Brain microvascular endothelial cell (primary cell): ENCODE measurements at regions not wholly inside any gene's neighbourhood (a gene's known extent, or its start where the extent isn't known, plus 50 kb on each side); places are given as distances from the start of the nearest gene placed in this dataset.

Experiments
- DNase-seq: peaks from one replicate; pipeline ENCODE4 v3.0.0-alpha.2; 2020
- H3K27ac ChIP-seq: fragments of 250-450 bp; sonication (Bioruptor Pico); 2 replicates; pipeline ENCODE4 v1.5.1; 2020; ENCODE audit warnings: mild to moderate bottlenecking, moderate library complexity
- H3K27me3 ChIP-seq: fragments of 250-450 bp; sonication (Bioruptor Pico); replicated peaks from 2 replicates; pipeline ENCODE4 v1.5.1; 2020; ENCODE audit warnings: mild to moderate bottlenecking
- H3K36me3 ChIP-seq: fragments of 250-450 bp; sonication (Bioruptor Pico); replicated peaks from 2 replicates; pipeline ENCODE4 v1.5.1; 2020; ENCODE audit warnings: mild to moderate bottlenecking
- H3K4me3 ChIP-seq: 2 replicates; pipeline ENCODE4 v1.5.1; 2011; ENCODE audit warnings: low read depth, mild to moderate bottlenecking, control low read depth, low read length, moderate library complexity
- in situ Hi-C: cut with HindIII; loops from 2 replicates; pipeline ENCODE4 v1.10.0; 2017; ENCODE audit warnings: low sequenced_read_pairs, low pct_ligation_motif_present
- TF ChIP-seq, protein P1 (sequence below): IDR thresholded peaks from 2 replicates; pipeline ENCODE4 v1.5.1; 2011; ENCODE audit warnings: low read depth, mild to moderate bottlenecking, moderate library complexity, low read length, control low read depth, inconsistent platforms; ENCODE audit errors: missing control alignments

DNA sequence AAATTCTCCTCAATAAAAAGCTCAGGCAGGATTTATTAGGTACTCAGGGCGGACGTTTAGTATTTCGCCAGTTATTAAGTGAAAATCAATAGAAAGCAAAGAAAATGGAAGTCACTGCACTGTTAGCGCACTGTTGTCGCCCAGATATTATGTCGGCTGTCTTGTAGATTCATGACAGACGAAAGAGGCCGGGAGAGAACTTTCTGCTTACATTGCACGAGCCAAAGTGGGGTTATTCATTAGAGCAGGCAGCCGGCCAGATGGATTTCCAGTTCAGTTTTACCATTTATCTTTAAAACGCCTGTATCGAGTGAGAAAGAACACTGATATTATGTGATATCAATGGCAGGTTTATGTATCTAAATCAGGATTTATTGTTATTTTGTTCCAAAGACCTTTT, 866.0 kb upstream of the NR2F2 start:
- in situ Hi-C loops, result no loop called here
- TF ChIP-seq, protein P1, sequence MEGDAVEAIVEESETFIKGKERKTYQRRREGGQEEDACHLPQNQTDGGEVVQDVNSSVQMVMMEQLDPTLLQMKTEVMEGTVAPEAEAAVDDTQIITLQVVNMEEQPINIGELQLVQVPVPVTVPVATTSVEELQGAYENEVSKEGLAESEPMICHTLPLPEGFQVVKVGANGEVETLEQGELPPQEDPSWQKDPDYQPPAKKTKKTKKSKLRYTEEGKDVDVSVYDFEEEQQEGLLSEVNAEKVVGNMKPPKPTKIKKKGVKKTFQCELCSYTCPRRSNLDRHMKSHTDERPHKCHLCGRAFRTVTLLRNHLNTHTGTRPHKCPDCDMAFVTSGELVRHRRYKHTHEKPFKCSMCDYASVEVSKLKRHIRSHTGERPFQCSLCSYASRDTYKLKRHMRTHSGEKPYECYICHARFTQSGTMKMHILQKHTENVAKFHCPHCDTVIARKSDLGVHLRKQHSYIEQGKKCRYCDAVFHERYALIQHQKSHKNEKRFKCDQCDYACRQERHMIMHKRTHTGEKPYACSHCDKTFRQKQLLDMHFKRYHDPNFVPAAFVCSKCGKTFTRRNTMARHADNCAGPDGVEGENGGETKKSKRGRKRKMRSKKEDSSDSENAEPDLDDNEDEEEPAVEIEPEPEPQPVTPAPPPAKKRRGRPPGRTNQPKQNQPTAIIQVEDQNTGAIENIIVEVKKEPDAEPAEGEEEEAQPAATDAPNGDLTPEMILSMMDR, result no peak
- Histone ChIP-seq H3K27ac (no peak overlapping the region), H3K36me3 (no peaks in the 10 kb centered on the region), H3K27me3 (no peaks in the 10 kb centered on the region), H3K4me3 (no peak overlapping the region)
- no peak for DNase-seq

DNA sequence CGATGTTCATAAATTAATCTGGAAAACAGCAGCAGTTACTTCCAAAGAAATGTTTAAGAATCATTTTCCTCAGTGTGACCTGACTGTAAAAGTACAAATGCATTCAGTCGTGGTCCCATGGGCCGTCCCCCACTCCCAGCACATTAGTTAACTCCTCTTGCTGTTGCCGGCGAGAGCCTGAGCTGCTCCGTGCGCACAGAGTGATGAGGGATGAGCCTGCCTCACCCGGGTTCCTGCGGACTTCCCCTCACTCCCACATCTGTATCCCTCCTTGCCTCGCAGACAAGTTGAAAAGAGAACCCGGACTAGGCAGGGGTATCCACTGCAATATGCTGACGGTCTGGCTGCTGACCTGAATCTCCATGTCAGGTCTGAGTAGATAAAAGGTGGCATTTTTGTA, 861.7 kb upstream of the NR2F2 start:
- no peaks in the 10 kb centered on the region for H3K36me3 ChIP-seq
- H3K4me3 ChIP-seq, result no peak overlapping the region
- no peaks in the 10 kb centered on the region for H3K27me3 ChIP-seq
- in situ Hi-C loops, result no loop called here
- no peak for DNase-seq
- no peak overlapping the region for H3K27ac ChIP-seq
- TF ChIP-seq, protein P1, result no peak

DNA sequence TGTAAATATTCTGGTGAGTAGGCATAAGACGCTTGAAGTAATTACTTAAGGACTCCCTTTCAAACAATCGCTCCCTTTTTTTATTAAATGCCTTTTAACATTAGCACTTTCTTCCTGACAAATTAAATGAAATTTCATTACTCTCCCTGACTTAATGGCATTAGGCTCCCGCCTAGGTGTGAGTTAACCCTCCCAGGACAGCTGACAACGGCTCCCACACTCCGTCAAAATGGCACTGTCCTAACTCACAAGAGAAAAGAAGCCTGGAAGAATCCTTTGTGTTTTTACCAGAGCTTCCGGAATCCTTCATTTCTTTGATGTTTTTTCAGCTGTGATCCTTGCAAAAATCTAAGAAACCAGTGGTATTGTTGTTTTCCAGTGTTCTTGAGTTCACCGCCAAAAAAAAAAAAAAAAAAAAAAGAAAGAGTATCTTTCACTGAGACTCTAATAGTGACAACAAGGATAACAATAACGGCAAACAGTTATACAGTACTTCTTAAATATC, 861.0 kb upstream of the NR2F2 start:
- Histone ChIP-seq H3K4me3 (no peak overlapping the region), H3K27me3 (no peaks in the 10 kb centered on the region), H3K27ac (no peak overlapping the region), H3K36me3 (no peaks in the 10 kb centered on the region)
- TF ChIP-seq, protein P1, result no peak
- no peak for DNase-seq
- in situ Hi-C loops, result no loop called here

DNA sequence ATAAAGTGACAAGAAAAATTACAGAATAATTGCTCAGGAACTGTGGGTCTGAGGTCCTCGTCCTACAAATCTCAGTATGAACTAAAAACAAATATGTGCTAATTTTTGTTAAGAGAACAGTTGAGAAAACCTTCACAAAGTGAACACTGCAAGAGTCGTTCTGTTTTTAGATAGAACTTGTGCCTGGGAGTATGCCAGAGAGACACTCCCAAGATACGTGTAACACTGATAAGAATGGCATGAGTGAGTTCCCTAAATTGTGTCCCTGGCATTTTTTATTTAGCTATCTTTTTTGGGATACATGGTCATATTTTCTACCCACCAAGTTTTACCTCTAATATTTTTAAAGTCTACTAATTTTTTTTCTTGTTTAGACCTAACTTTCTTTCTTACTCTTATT, 860.0 kb upstream of the NR2F2 start:
- no peaks in the 10 kb centered on the region for H3K27me3 ChIP-seq
- no peak overlapping the region for H3K27ac ChIP-seq
- DNase-seq, result no peak
- H3K4me3 ChIP-seq, result no peak overlapping the region
- H3K36me3 ChIP-seq, result no peaks in the 10 kb centered on the region
- TF ChIP-seq, protein P1, result no peak
- in situ Hi-C loops, result no loop called here

DNA sequence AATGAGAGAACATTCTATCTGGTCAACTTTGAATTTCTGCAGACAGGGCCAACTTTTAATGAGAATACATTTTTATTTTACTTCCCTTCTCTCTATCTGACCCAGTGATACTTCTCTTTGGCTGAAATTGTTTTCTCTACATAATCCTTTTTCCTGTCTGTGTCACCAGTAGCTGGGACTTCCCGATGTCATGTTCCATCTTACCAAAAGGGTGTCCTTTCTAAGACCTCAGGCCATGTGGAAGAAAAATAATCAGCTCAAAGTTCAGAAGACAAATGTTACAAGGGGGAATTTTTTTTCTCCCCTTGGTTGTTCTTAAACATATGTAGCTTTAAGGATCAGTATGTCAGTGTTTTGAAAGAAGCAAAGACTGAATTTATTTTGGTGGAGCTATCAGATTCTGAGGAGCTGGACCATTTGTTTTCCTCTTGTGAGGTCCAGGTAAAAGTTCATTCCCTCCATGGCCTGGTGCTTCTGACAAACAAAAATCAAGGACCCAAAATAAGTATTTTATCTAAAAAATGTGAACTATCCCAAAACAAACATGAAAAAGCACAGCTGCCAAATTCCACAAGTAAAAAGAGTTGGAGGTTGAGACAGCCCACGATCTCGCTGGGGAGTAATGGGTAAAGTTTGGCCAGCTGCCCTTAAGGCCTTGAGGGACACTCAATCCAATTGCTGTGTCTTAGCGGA, 859.4 kb upstream of the NR2F2 start:
- Histone ChIP-seq H3K27ac (peak overlapping the region; percentile 5), H3K36me3 (no peaks in the 10 kb centered on the region), H3K27me3 (no peaks in the 10 kb centered on the region), H3K4me3 (no peak overlapping the region)
- in situ Hi-C loops, result no loop called here
- DNase-seq, result peak; percentile 43
- TF ChIP-seq, protein P1, result no peak

DNA sequence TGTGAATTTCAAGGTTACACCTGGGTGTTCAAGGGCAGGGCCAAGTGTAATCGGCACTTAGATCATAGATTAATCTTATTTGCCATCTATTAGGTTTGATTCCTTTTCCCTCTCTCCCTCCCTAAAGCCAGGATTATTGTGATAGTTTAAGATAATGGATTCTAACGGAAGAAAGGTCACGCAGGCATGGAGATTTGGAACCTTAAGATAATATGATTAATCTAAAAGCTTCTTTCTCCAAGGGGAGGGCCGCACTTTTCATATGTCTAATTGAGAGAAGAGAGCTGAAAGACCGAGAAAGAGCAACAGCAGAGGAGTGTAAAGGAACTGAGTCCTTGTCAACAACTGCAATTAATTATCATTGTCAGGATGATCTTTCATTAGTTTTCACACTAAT, 858.8 kb upstream of the NR2F2 start:
- H3K27ac ChIP-seq, result no peak overlapping the region
- in situ Hi-C loops, result no loop called here
- TF ChIP-seq, protein P1, result no peak

More for the DNA sequence above, 858.8 kb upstream of the NR2F2 start:
- Histone ChIP-seq H3K4me3 (no peak overlapping the region), H3K36me3 (no peaks in the 10 kb centered on the region), H3K27me3 (no peaks in the 10 kb centered on the region)
- no peak for DNase-seq
